H9 (cell line): ENCODE measurements at regions not wholly inside any gene's neighbourhood (a gene's known extent, or its start where the extent isn't known, plus 50 kb on each side); places are given as distances from the start of the nearest gene placed in this dataset.

Source experiments
- DNase-seq: peaks from one replicate; pipeline ENCODE4 v3.0.0-alpha.2; 2017
- H2AFZ ChIP-seq: one replicate; pipeline ENCODE4 v1.6.1; 2013; ENCODE audit warnings: mild to moderate bottlenecking, low read length, control low read depth, moderate library complexity
- H2AK5ac ChIP-seq: 2 replicates; pipeline ENCODE4 v1.6.1; 2013; ENCODE audit warnings: low read length, control low read depth, mixed read lengths; ENCODE audit not compliant: insufficient read length
- H2BK120ac ChIP-seq: one replicate; pipeline ENCODE4 v1.6.1; 2013; ENCODE audit warnings: low read depth, mild to moderate bottlenecking, low read length, control low read depth, inconsistent platforms; ENCODE audit not compliant: poor library complexity, severe bottlenecking
- H2BK12ac ChIP-seq: 2 replicates; pipeline ENCODE4 v1.6.1; 2013; ENCODE audit warnings: low read length, control low read depth, mixed read lengths, low read depth; ENCODE audit not compliant: insufficient read length
- H2BK15ac ChIP-seq: 2 replicates; pipeline ENCODE4 v1.6.1; 2013; ENCODE audit warnings: low read depth, low read length, control low read depth
- H2BK20ac ChIP-seq: one replicate; pipeline ENCODE4 v1.6.1; 2013; ENCODE audit warnings: low read depth, mild to moderate bottlenecking, low read length, control low read depth, inconsistent platforms; ENCODE audit not compliant: poor library complexity, severe bottlenecking
- H2BK5ac ChIP-seq: 2 replicates; pipeline ENCODE4 v1.6.1; 2013; ENCODE audit warnings: low read length, control low read depth, mixed read lengths; ENCODE audit not compliant: insufficient read length
- H3K14ac ChIP-seq: 2 replicates; pipeline ENCODE4 v1.6.1; 2013; ENCODE audit warnings: low read length, control low read depth; ENCODE audit not compliant: insufficient read depth
- H3K18ac ChIP-seq: 2 replicates; pipeline ENCODE4 v1.6.1; 2013; ENCODE audit warnings: low read depth, mild to moderate bottlenecking, mixed read lengths, low read length, control low read depth; ENCODE audit not compliant: insufficient read length
- H3K23ac ChIP-seq: 2 replicates; pipeline ENCODE4 v1.6.1; 2013; ENCODE audit warnings: low read length, control low read depth, mixed read lengths, low read depth; ENCODE audit not compliant: insufficient read length
- H3K23me2 ChIP-seq: 2 replicates; pipeline ENCODE4 v1.6.1; 2013; ENCODE audit warnings: low read depth, mild to moderate bottlenecking, mixed read lengths, low read length, control low read depth; ENCODE audit not compliant: insufficient read length, poor library complexity, severe bottlenecking
- H3K27ac ChIP-seq: 2 replicates; pipeline ENCODE4 v1.5.1; 2013; ENCODE audit warnings: low read length, control low read depth, mixed read lengths, low read depth; ENCODE audit not compliant: insufficient read length
- H3K27me3 ChIP-seq: 2 replicates; pipeline ENCODE4 v1.6.1; 2013; ENCODE audit warnings: low read length, control low read depth, inconsistent platforms; ENCODE audit not compliant: insufficient read depth
- H3K4ac ChIP-seq: 2 replicates; pipeline ENCODE4 v1.6.1; 2013; ENCODE audit warnings: low read depth, mild to moderate bottlenecking, control low read depth, inconsistent platforms, low read length, moderate library complexity
- H3K4me1 ChIP-seq: 2 replicates; pipeline ENCODE4 v1.6.1; 2013; ENCODE audit warnings: low read length, control low read depth, inconsistent platforms; ENCODE audit not compliant: insufficient read depth
- H3K4me2 ChIP-seq: 2 replicates; pipeline ENCODE4 v1.6.1; 2013; ENCODE audit warnings: low read length, control low read depth, mixed read lengths; ENCODE audit not compliant: insufficient read length, insufficient read depth
- H3K56ac ChIP-seq: 2 replicates; pipeline ENCODE4 v1.6.1; 2013; ENCODE audit warnings: low read depth, mild to moderate bottlenecking, mixed read lengths, low read length, control low read depth; ENCODE audit not compliant: insufficient read length
- H3K79me1 ChIP-seq: 2 replicates; pipeline ENCODE4 v1.6.1; 2013; ENCODE audit warnings: low read depth, mild to moderate bottlenecking, moderate library complexity, low read length, control low read depth, inconsistent platforms; ENCODE audit not compliant: insufficient read depth, poor library complexity, severe bottlenecking
- H3K79me2 ChIP-seq: 2 replicates; pipeline ENCODE4 v1.6.1; 2013; ENCODE audit warnings: low read length, control low read depth, inconsistent platforms; ENCODE audit not compliant: insufficient read depth
- H3K9ac ChIP-seq: 2 replicates; pipeline ENCODE4 v1.6.1; 2013; ENCODE audit warnings: low read length, control low read depth, mixed read lengths; ENCODE audit not compliant: insufficient read length; ENCODE audit errors: extremely low read depth
- H3K9me3 ChIP-seq: one replicate; pipeline ENCODE4 v1.6.1; 2013; ENCODE audit warnings: low read depth, low read length, inconsistent platforms; ENCODE audit not compliant: control insufficient read depth
- H3T11ph ChIP-seq: one replicate; pipeline ENCODE4 v1.6.1; 2013; ENCODE audit warnings: mild to moderate bottlenecking, low read length, control low read depth, inconsistent platforms
- H4K20me1 ChIP-seq: one replicate; pipeline ENCODE4 v1.6.1; 2013; ENCODE audit not compliant: control insufficient read depth, insufficient read length, insufficient read depth
- H4K5ac ChIP-seq: 2 replicates; pipeline ENCODE4 v1.6.1; 2013; ENCODE audit warnings: low read depth, mild to moderate bottlenecking, mixed read lengths, low read length, control low read depth; ENCODE audit not compliant: insufficient read length
- H4K8ac ChIP-seq: replicated peaks from 2 replicates; pipeline ENCODE4 v1.6.1; 2013; ENCODE audit warnings: low read length, control low read depth, mixed read lengths, low read depth; ENCODE audit not compliant: insufficient read length
- H4K91ac ChIP-seq: 2 replicates; pipeline ENCODE4 v1.6.1; 2013; ENCODE audit warnings: low read depth, mild to moderate bottlenecking, moderate library complexity, mixed read lengths, low read length, control low read depth; ENCODE audit not compliant: insufficient read length
- H3K27ac Mint-ChIP-seq, 3 experiments: 2 replicates in 2 of 3; 3 replicates in 1 of 3; pipeline ENCODE4 v1.8.0; 2020 to 2021; ENCODE audit warnings: mixed read lengths in 3 of 3, mild to moderate bottlenecking in 1 of 3, moderate library complexity in 1 of 3
- H3K27me3 Mint-ChIP-seq: 2 replicates; pipeline ENCODE4 v1.8.0; 2021; ENCODE audit warnings: low read depth, mild to moderate bottlenecking, moderate library complexity, mixed read lengths
- H3K36me3 Mint-ChIP-seq, 3 experiments: 2 replicates in 2 of 3; 3 replicates in 1 of 3; pipeline ENCODE4 v1.8.0; 2020 to 2021; ENCODE audit warnings: low read depth in 3 of 3, mixed read lengths in 3 of 3; ENCODE audit not compliant: insufficient read depth in 1 of 3
- H3K4me1 Mint-ChIP-seq, 2 experiments: 2 replicates each; pipeline ENCODE4 v1.8.0; 2020; ENCODE audit warnings: mixed read lengths in 2 of 2
- H3K4me3 Mint-ChIP-seq, 2 experiments: 2 replicates in 1 of 2; 3 replicates in 1 of 2; pipeline ENCODE4 v1.8.0; 2020 to 2021; ENCODE audit warnings: mild to moderate bottlenecking in 2 of 2, mixed read lengths in 2 of 2, moderate library complexity in 1 of 2
- H3K9me3 Mint-ChIP-seq, 2 experiments: 2 replicates in 1 of 2; 3 replicates in 1 of 2; pipeline ENCODE4 v1.8.0; 2020; ENCODE audit warnings: mild to moderate bottlenecking in 2 of 2, mixed read lengths in 2 of 2, moderate library complexity in 1 of 2
- WGBS: extraction: QIAGEN DNeasy Blood & Tissue Kit; methylation state at CpG from one replicate; pipeline ENCODE4 v1.1.7; 2013; ENCODE audit warnings: missing lambda C conversion rate, low lambda C conversion rate, mixed read lengths; ENCODE audit not compliant: insufficient read length; ENCODE audit errors: extremely low coverage; 5-methylcytosine and 5-hydroxymethylcytosine counted together
- TF ChIP-seq, protein P1 (sequence below): fragments of 200-600 bp; sonication (generic); conservative IDR thresholded peaks from 3 replicates; pipeline ENCODE4 v1.8.0; 2021; ENCODE audit warnings: antibody characterized with exemption, mild to moderate bottlenecking

DNA sequence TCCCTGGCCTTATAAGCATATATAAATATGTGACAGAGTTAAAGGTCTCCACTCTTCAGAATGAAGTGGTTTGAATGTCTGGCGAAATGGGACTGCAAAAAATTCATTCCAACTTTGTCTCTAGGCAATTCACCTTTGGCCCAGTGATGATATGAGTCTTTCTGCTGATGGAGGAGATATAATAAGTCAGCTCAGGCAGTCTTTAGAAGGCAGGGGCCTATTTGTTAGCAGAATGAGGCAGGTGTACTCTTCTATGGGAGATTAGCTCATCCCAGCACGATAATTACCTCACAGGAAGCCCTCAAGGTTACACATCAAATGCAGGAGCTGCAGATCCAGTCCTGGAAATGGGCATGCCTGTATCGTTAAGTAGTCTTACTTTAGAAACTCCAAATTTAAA, 300.5 kb downstream of the NR2F1-AS1 start:
- H3K27ac ChIP-seq: no peak overlapping the region
- WGBS: no CpG with 5 or more reads among the region's 3 CpGs
- H3K56ac ChIP-seq: no peak overlapping the region

More for the DNA sequence above, 300.5 kb downstream of the NR2F1-AS1 start:
- H2AFZ ChIP-seq: no peak overlapping the region
- no peak overlapping the region for H2BK12ac ChIP-seq
- H3K9me3 ChIP-seq: no peaks in the 10 kb centered on the region
- no peak overlapping the region for H2AK5ac ChIP-seq
- TF ChIP-seq, protein P1, sequence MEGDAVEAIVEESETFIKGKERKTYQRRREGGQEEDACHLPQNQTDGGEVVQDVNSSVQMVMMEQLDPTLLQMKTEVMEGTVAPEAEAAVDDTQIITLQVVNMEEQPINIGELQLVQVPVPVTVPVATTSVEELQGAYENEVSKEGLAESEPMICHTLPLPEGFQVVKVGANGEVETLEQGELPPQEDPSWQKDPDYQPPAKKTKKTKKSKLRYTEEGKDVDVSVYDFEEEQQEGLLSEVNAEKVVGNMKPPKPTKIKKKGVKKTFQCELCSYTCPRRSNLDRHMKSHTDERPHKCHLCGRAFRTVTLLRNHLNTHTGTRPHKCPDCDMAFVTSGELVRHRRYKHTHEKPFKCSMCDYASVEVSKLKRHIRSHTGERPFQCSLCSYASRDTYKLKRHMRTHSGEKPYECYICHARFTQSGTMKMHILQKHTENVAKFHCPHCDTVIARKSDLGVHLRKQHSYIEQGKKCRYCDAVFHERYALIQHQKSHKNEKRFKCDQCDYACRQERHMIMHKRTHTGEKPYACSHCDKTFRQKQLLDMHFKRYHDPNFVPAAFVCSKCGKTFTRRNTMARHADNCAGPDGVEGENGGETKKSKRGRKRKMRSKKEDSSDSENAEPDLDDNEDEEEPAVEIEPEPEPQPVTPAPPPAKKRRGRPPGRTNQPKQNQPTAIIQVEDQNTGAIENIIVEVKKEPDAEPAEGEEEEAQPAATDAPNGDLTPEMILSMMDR: no peak
- H2BK5ac ChIP-seq: no peak overlapping the region
- no peak overlapping the region for H4K91ac ChIP-seq
- no peak overlapping the region for H3K18ac ChIP-seq
- H2BK15ac ChIP-seq: no peak overlapping the region
- no peaks in the 10 kb centered on the region for H3K4me1 ChIP-seq
- H3K23me2 ChIP-seq: no peaks in the 10 kb centered on the region
- H2BK120ac ChIP-seq: no peak overlapping the region
- Mint-ChIP-seq H3K9me3 (no peaks in the 10 kb centered on the region), H3K27ac (no peak overlapping the region), H3K27me3 (no peaks in the 10 kb centered on the region), H3K36me3 (no peaks in the 10 kb centered on the region), H3K4me1 (no peaks in the 10 kb centered on the region), H3K4me3 (no peak overlapping the region)
- H3K27me3 ChIP-seq: no peaks in the 10 kb centered on the region
- DNase-seq: no peak
- no peak overlapping the region for H3T11ph ChIP-seq
- no peak overlapping the region for H3K14ac ChIP-seq
- H4K5ac ChIP-seq: no peak overlapping the region
- H3K79me1 ChIP-seq: no peaks in the 10 kb centered on the region
- H2BK20ac ChIP-seq: no peak overlapping the region
- H3K23ac ChIP-seq: no peak overlapping the region
- H4K20me1 ChIP-seq: no peaks in the 10 kb centered on the region
- no peak overlapping the region for H3K4ac ChIP-seq
- H3K4me2 ChIP-seq: no peak overlapping the region
- no peaks in the 10 kb centered on the region for H3K79me2 ChIP-seq
- no peak overlapping the region for H3K9ac ChIP-seq
- H4K8ac ChIP-seq: no peak overlapping the region
